ENCODE measurements at regions not wholly inside any gene's neighbourhood (a gene's known extent, or its start where the extent isn't known, plus 50 kb on each side); places are given as distances from the start of the nearest gene placed in this dataset.

- H3K9me3 ChIP-seq (replicated peaks; ENCODE audit: low read length): no peaks in the 10 kb centered on the region
- no peaks in the 10 kb centered on the region for H3K27me3 ChIP-seq (ENCODE audit: control insufficient read depth, insufficient read depth, low read length)
- no peaks in the 10 kb centered on the region for H3K36me3 ChIP-seq (ENCODE audit: insufficient read depth, low read length)
- no peak overlapping the region for H3K4me2 ChIP-seq (ENCODE audit: low read length)
- no peak overlapping the region for H3K9ac ChIP-seq (ENCODE audit: low read depth, low read length)
- no peaks in the 10 kb centered on the region for H3K4me1 ChIP-seq (ENCODE audit: control insufficient read depth, insufficient read depth, low read length)
- H3K4me3 ChIP-seq (ENCODE audit: low read length): no peak overlapping the region
These were observed 133.1 kb upstream of the PRDM1 start for GRCh38 chr6:105952772-105953690.

- H3K9ac ChIP-seq (ENCODE audit: low read depth, low read length): no peak overlapping the region
- H3K4me2 ChIP-seq (ENCODE audit: low read length): no peak overlapping the region
- no peaks in the 10 kb centered on the region for H3K9me3 ChIP-seq (replicated peaks; ENCODE audit: low read length)
- no peaks in the 10 kb centered on the region for H3K36me3 ChIP-seq (ENCODE audit: insufficient read depth, low read length)
- no peaks in the 10 kb centered on the region for H3K4me1 ChIP-seq (ENCODE audit: control insufficient read depth, insufficient read depth, low read length)
- no peak overlapping the region for H3K4me3 ChIP-seq (ENCODE audit: low read length)
- no peaks in the 10 kb centered on the region for H3K27me3 ChIP-seq (ENCODE audit: control insufficient read depth, insufficient read depth, low read length)
These were observed 133.8 kb upstream of the PRDM1 start for GRCh38 chr6:105952326-105952725.

DNA sequence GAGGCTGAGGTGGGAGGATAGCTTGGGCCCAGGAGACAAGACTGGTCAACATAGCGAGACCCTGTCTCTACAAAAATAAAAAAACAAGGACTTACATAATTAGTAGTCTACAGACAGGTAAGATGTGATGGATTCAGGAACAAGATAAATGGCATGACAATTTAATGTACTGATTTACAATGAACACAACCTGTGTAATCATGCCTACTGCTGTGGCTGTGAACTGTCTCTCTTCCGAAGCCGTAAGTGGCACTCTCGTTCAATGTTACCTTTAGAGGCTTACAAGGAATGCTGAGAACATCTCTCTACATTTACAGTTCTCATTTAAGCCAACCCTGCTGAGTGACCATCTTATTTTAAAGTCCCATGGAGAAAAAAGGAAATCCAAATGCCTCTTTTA, 134.8 kb upstream of the PRDM1 start:
- Histone ChIP-seq H3K36me3 (ENCODE audit: insufficient read depth, low read length) (no peaks in the 10 kb centered on the region), H3K4me2 (ENCODE audit: low read length) (no peak overlapping the region), H3K9ac (ENCODE audit: low read depth, low read length) (no peak overlapping the region), H3K27me3 (ENCODE audit: control insufficient read depth, insufficient read depth, low read length) (no peaks in the 10 kb centered on the region), H3K4me1 (ENCODE audit: control insufficient read depth, insufficient read depth, low read length) (no peaks in the 10 kb centered on the region), H3K4me3 (ENCODE audit: low read length) (no peak overlapping the region), H3K9me3 (replicated peaks; ENCODE audit: low read length) (no peaks in the 10 kb centered on the region)

- Histone ChIP-seq H3K9ac (ENCODE audit: low read depth, low read length) (no peak overlapping the region), H3K27me3 (ENCODE audit: control insufficient read depth, insufficient read depth, low read length) (no peaks in the 10 kb centered on the region), H3K4me1 (ENCODE audit: control insufficient read depth, insufficient read depth, low read length) (no peaks in the 10 kb centered on the region), H3K9me3 (replicated peaks; ENCODE audit: low read length) (no peaks in the 10 kb centered on the region), H3K36me3 (ENCODE audit: insufficient read depth, low read length) (no peaks in the 10 kb centered on the region), H3K4me2 (ENCODE audit: low read length) (no peak overlapping the region), H3K4me3 (ENCODE audit: low read length) (no peak overlapping the region)
These were observed 136.3 kb upstream of the PRDM1 start for GRCh38 chr6:105949869-105950268.

DNA sequence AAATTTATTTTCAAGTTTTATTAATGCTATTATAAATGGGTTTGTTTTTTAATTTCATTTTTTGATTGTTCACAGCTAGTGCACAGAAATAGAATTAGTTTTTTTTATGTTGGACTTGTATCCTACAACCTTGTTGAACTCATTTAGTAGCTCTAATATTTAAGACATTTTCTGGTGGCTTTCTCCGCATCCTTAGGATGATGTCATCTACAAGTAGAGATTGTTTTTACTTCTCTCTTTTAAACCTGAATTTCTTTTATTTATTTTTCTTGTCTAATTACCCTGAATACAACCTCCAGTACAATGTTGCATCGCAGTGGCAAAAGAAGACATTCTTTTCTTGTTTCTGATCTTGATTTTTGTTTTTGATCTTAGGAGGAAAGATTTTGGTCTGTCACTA, 142.6 kb upstream of the PRDM1 start:
- Histone ChIP-seq H3K9ac (ENCODE audit: low read depth, low read length) (no peak overlapping the region), H3K9me3 (replicated peaks; ENCODE audit: low read length) (no peaks in the 10 kb centered on the region), H3K4me3 (ENCODE audit: low read length) (no peak overlapping the region), H3K4me2 (ENCODE audit: low read length) (no peak overlapping the region), H3K4me1 (ENCODE audit: control insufficient read depth, insufficient read depth, low read length) (no peaks in the 10 kb centered on the region), H3K27me3 (ENCODE audit: control insufficient read depth, insufficient read depth, low read length) (no peaks in the 10 kb centered on the region), H3K36me3 (ENCODE audit: insufficient read depth, low read length) (no peaks in the 10 kb centered on the region)

GRCh38 chr6:105941621-105942412, 144.3 kb upstream of the PRDM1 start:
- H3K9ac ChIP-seq (ENCODE audit: low read depth, low read length): no peak overlapping the region
- no peaks in the 10 kb centered on the region for H3K27me3 ChIP-seq (ENCODE audit: control insufficient read depth, insufficient read depth, low read length)
- H3K4me1 ChIP-seq (ENCODE audit: control insufficient read depth, insufficient read depth, low read length): no peaks in the 10 kb centered on the region
- H3K4me3 ChIP-seq (ENCODE audit: low read length): no peak overlapping the region
- no peaks in the 10 kb centered on the region for H3K36me3 ChIP-seq (ENCODE audit: insufficient read depth, low read length)
- no peaks in the 10 kb centered on the region for H3K9me3 ChIP-seq (replicated peaks; ENCODE audit: low read length)
- H3K4me2 ChIP-seq (ENCODE audit: low read length): no peak overlapping the region

DNA sequence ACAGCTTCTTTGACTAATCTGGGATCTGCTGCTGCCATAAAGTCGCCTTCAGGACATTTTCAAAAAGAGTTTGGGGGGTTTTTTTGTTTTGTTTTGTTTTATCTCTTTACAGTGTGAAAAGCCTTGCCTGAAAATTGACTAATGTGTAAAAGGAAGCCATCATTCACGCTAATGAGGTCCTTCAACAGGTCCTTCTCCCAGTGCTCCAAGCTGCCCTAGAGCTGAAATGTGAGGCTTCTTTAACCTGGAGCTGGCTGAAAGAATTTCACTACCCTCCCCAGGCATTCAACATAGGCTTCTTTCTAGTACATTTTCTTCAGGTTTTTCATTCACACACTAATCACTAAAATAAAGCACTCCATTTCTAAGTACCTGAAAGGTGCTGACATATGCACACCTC, 145.1 kb upstream of the PRDM1 start:
- H3K9me3 ChIP-seq (replicated peaks; ENCODE audit: low read length): no peaks in the 10 kb centered on the region
- H3K27me3 ChIP-seq (ENCODE audit: control insufficient read depth, insufficient read depth, low read length): no peaks in the 10 kb centered on the region
- no peak overlapping the region for H3K4me2 ChIP-seq (ENCODE audit: low read length)
- no peak overlapping the region for H3K9ac ChIP-seq (ENCODE audit: low read depth, low read length)
- H3K4me3 ChIP-seq (ENCODE audit: low read length): no peak overlapping the region
- H3K4me1 ChIP-seq (ENCODE audit: control insufficient read depth, insufficient read depth, low read length): no peaks in the 10 kb centered on the region
- no peaks in the 10 kb centered on the region for H3K36me3 ChIP-seq (ENCODE audit: insufficient read depth, low read length)

- no peak overlapping the region for H3K9ac ChIP-seq (ENCODE audit: low read depth, low read length)
- H3K36me3 ChIP-seq (ENCODE audit: insufficient read depth, low read length): no peaks in the 10 kb centered on the region
- H3K4me2 ChIP-seq (ENCODE audit: low read length): no peak overlapping the region
- H3K4me1 ChIP-seq (ENCODE audit: control insufficient read depth, insufficient read depth, low read length): no peaks in the 10 kb centered on the region
- H3K9me3 ChIP-seq (replicated peaks; ENCODE audit: low read length): no peaks in the 10 kb centered on the region
- H3K27me3 ChIP-seq (ENCODE audit: control insufficient read depth, insufficient read depth, low read length): no peaks in the 10 kb centered on the region
- H3K4me3 ChIP-seq (ENCODE audit: low read length): no peak overlapping the region
These were observed 149.2 kb upstream of the PRDM1 start for GRCh38 chr6:105936972-105937371.

GRCh38 chr6:105935416-105935815, 150.7 kb upstream of the PRDM1 start:
- Histone ChIP-seq H3K4me3 (ENCODE audit: low read length) (no peak overlapping the region), H3K36me3 (ENCODE audit: insufficient read depth, low read length) (no peaks in the 10 kb centered on the region), H3K27me3 (ENCODE audit: control insufficient read depth, insufficient read depth, low read length) (no peaks in the 10 kb centered on the region), H3K4me2 (ENCODE audit: low read length) (no peak overlapping the region), H3K4me1 (ENCODE audit: control insufficient read depth, insufficient read depth, low read length) (no peaks in the 10 kb centered on the region), H3K9me3 (replicated peaks; ENCODE audit: low read length) (no peaks in the 10 kb centered on the region), H3K9ac (ENCODE audit: low read depth, low read length) (no peak overlapping the region)

DNA sequence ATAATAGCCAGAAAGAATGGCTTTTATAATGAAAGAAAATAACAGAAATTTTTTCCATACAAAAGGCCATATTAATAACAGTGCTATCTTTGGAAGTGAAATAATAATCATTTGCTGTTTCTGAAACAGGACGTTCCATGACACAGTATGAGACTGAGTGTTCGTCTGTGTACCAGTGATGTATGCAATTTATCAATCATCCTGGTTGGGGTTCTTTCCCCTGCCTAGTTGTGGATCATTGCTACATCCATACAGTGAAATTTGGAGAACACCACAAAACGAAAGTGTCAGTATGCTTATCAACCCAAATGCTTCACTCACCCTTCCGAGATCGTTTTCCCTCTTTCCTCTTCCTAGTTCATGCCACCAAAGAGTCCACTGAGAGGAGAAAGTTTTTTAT, 151.4 kb upstream of the PRDM1 start:
- H3K4me2 ChIP-seq (ENCODE audit: low read length): no peak overlapping the region
- no peaks in the 10 kb centered on the region for H3K27me3 ChIP-seq (ENCODE audit: control insufficient read depth, insufficient read depth, low read length)
- H3K36me3 ChIP-seq (ENCODE audit: insufficient read depth, low read length): no peaks in the 10 kb centered on the region
- no peak overlapping the region for H3K9ac ChIP-seq (ENCODE audit: low read depth, low read length)
- H3K4me3 ChIP-seq (ENCODE audit: low read length): no peak overlapping the region
- H3K4me1 ChIP-seq (ENCODE audit: control insufficient read depth, insufficient read depth, low read length): no peaks in the 10 kb centered on the region
- no peaks in the 10 kb centered on the region for H3K9me3 ChIP-seq (replicated peaks; ENCODE audit: low read length)

- Histone ChIP-seq H3K4me1 (ENCODE audit: control insufficient read depth, insufficient read depth, low read length) (no peaks in the 10 kb centered on the region), H3K4me3 (ENCODE audit: low read length) (no peak overlapping the region), H3K36me3 (ENCODE audit: insufficient read depth, low read length) (no peaks in the 10 kb centered on the region), H3K4me2 (ENCODE audit: low read length) (no peak overlapping the region), H3K9me3 (replicated peaks; ENCODE audit: low read length) (no peaks in the 10 kb centered on the region), H3K9ac (ENCODE audit: low read depth, low read length) (no peak overlapping the region), H3K27me3 (ENCODE audit: control insufficient read depth, insufficient read depth, low read length) (no peaks in the 10 kb centered on the region)
These were observed 153.7 kb upstream of the PRDM1 start for GRCh38 chr6:105932440-105932839.

Measured in skeletal muscle satellite cell (primary cell).